ENCODE measurements at regions not wholly inside any gene's neighbourhood (a gene's known extent, or its start where the extent isn't known, plus 50 kb on each side); places are given as distances from the start of the nearest gene placed in this dataset.

GRCh38 chr11:34790620-34791019, 125.6 kb downstream of the APIP start:
- no peak for TF ChIP-seq CTCF (IDR thresholded peaks at IDR 0.05)
- no peak for TF ChIP-seq POLR2A (IDR thresholded peaks at IDR 0.05)
